ENCODE measurements at regions not wholly inside any gene's neighbourhood (a gene's known extent, or its start where the extent isn't known, plus 50 kb on each side); places are given as distances from the start of the nearest gene placed in this dataset.
"Not testable (repeated sequence)": the region's sequence is repeated elsewhere in the genome, so short reads cannot be mapped to it uniquely, and the experiment has no call there.

DNA sequence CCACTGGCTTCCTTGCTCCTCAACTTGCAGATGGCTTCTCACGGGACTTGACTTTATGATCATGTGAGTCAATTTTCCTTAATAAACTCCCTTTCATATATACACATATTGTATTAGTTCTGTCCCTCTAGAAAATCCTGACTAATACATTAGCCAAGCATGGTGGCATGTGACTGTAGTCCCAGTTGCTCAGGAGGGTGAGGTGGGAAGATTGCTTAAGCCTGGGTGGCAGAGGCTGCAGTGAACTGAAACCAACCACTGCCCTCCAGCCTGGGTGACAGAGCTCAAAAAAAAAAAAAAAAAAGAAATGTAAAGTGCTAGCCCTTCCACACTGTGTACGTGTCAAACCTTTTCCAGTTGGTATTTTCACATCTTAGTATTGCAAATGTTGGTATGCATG lies 857.0 kb downstream of the LTN1 start:
- DNase-seq (ENCODE audit: low read depth in 2 of 2): no peak

DNA sequence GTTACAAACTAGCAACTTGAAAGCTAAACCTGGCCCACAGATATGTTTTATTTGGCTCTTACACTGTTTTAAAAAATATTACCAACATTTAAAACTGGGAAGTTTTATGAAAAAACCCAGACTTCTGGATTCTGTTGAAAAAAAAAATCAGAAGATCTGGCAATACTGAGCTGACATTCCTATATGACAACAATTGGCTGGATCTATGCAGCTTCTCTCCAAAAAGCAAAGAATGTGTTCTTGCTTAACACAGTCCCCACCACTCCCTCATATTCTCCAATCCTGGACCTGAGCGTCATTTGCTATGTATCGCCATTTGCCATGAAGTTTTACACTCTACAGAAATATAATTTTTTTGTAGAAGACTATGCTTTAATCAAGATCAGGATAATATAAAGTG lies 859.6 kb downstream of the LTN1 start:
- DNase-seq (ENCODE audit: low read depth in 2 of 2): no peak

DNA sequence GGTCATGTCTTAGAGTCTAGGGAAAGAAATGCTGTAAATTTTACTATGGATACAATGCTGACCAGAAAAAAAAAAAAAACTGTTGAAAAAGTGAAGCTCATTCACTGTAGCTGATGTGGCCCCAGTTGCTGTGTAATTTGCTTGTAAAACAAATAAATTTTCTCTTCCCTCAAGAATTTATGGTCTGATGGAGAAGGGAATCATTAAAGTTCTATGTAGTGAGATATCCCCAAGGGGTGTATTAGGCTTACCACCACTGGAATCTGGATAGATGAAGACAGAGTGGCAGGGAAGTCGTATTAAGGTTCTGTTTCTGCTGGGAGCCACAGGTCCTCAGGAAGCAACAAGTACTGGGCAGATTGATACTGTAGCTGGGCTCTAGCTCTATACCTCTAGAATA lies 860.0 kb downstream of the LTN1 start:
- no peak for DNase-seq (ENCODE audit: low read depth in 2 of 2)

DNA sequence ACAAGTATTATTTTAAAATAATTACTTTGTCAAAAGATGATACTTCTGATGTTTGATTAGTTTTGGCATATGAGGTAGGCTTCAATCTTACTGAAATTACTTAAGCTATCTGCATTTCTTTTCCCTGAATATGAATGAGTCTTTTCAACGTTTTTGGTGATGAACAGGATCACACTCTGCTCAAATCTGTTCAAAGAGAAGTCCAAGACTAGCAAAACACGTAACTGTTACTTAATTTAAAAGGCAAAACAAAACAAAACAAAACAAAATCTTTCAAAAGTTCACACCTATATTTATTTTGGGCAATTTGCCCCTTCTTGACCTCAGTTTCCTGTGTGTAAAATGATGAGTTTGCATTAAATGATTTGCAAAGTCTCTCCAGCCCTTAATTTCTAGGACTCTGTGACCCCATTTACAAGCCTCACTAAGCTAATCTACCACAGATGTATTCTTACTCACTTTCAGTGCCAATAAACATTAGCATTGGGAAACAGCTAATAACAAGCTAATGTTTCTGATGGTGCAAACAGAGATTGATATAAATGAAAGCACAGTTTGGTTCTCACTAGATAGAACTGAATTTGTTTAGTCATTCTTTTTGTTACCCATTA lies 865.4 kb downstream of the LTN1 start:
- DNase-seq (ENCODE audit: low read depth in 2 of 2): no peak

DNA sequence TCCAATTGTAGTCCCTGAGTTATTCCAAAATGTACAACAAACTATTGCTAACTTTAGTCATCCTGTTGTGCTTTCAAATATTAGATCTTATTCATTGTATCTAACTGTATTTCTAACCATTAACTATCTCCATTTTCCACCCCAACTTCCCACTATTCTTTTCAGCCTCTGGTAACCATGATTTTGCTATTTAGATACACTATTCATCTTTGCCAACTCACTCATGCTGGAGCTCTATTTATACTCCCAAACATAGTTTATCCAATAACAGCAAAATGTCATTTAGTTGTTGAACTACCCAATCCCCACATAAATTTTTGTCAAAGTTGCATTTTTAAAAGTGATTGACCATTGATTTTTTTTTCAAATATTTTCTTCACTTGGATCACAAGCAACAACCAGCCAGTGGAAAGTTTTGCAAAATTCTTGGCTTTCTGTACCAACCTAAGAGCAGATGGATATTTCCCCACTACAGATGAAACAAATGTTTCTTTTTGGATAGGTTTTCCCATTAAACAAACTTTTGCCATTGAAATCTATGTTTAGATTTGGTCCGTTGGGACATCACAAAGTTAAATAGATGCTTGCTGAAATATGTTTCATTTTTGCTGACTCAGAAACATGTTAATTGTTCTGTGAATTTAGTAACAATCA lies 866.0 kb downstream of the LTN1 start:
- DNase-seq (ENCODE audit: low read depth in 2 of 2): no peak

DNA sequence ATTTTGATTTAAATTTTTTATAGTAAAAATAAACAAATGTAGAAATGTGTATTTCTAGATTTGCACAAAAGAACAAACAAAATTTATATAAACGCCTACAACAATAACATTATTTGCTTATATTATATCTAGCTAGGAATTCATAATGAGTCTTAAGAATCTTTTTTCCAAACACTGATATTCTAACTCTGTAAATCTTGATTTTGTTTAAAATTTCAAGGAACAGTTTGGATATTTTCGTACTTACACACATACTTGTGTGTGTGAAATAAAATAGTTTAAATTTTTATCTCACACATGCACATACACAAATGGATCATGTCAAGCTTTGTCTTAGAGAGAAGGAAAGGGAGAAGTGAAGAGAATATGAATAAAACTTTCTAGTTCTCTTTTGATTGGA lies 868.1 kb downstream of the LTN1 start:
- no peak for DNase-seq (ENCODE audit: low read depth in 2 of 2)

DNA sequence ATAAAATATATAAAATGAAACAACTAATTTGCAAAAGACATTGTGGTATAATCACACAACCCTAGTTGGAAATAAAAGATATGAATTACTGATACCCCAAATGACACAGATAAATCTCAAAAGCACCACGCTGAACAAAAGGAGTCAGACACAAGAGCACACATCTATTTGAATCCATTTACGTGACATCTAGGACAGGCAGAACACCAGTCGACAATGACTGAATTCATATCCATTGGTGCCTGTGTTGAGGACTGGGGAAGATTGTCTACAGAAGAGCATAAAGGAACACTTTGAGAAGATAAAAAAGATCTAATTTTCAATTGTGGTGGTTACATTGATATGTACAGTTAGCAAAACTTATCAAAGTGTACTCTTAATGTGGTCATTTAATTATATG lies 874.1 kb downstream of the LTN1 start:
- no peak for DNase-seq (ENCODE audit: low read depth in 2 of 2)

DNA sequence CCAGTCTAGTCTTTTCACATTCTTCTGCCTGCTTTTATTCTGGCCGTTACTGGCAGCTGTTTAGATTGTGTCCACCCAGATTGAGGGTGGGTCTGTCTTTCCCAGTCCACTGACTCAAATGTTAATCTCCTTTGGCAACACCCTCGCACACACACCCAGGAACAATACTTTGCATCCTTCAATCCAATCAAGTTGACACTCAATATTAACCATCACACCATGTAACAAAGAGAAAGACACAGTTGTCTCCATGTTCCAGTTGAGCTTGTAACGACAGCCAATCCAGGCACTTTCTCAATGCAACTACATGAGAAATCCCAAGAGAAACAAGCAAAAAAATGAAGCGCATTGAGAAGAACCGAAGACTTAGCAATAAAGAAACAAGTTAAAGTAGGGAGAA lies 877.7 kb downstream of the LTN1 start:
- not testable (repeated sequence) for DNase-seq (ENCODE audit: low read depth in 2 of 2)

DNA sequence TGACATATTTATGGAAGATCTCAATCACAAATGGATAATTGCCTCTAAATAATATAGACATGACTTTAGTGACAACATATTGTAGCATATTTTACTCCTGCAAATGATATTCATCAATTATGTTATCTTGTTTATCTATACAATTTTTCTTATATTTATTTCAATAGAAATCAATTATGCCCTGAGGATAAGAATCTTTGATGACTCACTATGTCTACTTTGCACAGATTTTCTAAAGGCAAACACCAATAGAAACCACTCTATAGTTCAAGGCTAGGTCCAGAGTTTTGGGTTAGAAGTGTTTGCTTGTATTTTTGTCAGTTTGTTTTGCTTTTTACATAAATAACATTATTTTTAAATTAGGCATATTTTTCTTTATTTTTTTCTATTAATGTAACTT lies 879.0 kb downstream of the LTN1 start:
- DNase-seq (ENCODE audit: low read depth in 2 of 2): no peak

DNA sequence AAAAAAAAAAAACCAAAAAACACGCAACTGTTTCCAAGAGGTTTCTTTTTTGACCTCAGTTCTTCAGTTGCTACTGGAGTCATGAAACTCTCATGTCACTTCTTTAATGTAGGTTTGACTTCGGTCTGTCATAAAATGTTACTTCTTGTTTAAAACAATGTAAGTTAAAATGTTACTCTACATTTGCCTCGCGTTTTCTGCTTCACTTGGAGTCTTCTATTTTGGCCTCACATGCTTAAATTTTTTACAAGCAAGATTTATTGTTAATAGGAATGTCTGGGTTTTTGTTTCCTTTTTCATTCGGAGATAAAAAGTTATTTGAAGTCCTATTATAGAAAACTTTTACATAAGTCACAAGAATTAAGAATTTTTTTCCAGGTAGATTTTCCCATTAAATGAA lies 880.2 kb downstream of the LTN1 start:
- no peak for DNase-seq (ENCODE audit: low read depth in 2 of 2)

DNA sequence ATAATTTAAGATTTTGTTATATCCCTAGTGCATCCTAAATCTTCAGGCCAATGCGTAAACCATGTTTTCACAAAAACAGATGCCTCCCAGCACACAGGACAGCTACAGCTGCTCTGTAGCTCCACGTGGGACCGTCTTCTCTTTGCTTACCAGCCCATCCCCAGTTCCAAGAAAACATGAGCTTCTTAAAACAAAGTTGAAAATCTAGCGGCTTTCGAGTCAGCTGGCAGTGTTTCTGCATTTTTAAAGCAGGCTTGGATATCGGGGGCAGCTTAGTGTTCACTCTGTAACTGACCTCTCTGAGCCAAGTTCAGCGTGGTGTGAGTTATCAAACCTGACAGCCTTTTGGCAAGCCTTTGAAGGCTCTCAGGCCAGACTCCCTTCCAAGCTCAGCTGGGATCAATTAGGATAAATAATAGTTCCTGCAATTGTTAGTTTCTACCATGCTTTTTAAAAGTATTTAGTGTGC lies 881.5 kb downstream of the LTN1 start:
- DNase-seq (ENCODE audit: low read depth in 2 of 2): peak in 1 of 2 donors; percentile 52

DNA sequence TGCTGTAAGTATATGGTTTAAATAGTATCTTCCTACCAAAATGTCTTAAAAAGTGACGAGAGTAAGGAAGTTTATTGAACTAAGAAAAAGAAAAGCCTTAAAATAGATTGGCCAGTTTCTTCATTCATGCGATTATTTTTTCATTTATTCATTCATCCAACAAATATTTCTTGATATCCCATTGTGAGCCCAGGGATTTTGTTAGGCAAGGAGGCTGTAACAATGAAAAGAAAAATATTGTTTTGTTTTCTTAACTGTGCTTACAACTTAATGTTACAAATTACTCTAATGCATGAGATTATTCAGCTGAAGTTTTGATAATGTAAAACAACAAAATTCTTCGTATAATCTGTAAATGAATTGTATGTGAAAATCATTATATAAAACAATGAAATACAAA lies 882.0 kb downstream of the LTN1 start:
- DNase-seq (ENCODE audit: low read depth in 2 of 2): no peak

DNA sequence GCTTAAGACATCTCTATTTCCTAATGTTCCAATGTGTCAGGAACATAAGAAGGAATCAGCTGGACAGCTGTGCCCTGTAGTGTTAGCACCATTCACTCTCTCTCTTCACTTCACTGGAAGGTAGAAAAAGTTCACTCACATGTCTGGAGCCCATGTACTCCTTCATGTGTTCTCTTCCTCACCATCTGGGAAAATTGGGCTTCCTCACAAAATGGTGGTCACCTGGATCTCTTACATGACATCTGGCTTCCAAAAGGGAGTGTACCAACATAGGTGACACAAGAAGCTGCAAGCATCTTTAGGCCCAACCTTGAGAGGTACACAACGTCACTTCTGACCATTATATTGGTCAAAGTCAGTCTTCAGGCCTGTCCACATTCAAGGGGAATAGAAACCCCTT lies 882.6 kb downstream of the LTN1 start:
- no peak for DNase-seq (ENCODE audit: low read depth in 2 of 2)

DNA sequence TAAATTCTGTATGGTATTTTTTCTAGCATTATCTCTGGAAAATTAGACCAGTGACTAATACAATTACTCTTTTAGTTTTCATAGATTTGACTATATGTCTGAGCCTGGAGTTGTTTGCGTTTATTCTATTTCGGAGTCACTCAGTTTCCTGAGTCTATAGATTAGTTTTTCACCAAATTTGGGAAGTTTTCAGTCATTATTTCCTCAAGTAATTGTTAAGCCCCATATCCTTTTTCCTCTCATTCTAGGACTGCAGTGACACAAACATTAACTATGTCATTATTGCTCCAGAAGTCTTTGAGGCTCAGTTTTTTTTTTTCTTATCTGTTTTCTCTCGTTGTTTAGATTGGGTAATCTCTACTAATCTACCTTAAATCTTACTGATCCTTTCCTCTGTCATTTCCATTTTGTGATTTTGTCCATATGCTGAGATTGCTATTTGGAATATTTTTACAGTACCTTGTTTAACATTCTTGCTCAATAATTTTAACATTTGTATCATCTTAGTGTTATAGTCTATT lies 886.2 kb downstream of the LTN1 start:
- DNase-seq (ENCODE audit: low read depth in 2 of 2): peak in 1 of 2 donors; percentile 2

DNA sequence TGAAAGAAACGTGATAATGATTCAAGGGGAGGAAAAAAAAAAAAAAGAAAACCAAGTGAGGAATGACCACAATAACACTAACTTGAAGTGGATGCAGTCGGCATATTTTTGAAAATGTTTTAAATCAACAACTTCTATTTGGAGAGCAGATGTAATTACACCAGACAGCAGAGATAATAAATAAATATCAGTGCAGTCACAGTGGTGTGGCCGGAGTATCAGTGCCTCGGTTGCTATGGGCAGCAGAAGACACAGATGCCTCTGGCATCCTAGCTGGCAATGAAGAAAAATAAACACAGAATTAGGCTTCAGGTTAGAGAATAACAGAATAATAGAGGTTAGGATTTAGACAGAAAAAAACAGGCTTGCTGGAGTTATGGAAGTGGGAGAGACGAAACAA lies 888.3 kb downstream of the LTN1 start:
- no peak for DNase-seq (ENCODE audit: low read depth in 2 of 2)

DNA sequence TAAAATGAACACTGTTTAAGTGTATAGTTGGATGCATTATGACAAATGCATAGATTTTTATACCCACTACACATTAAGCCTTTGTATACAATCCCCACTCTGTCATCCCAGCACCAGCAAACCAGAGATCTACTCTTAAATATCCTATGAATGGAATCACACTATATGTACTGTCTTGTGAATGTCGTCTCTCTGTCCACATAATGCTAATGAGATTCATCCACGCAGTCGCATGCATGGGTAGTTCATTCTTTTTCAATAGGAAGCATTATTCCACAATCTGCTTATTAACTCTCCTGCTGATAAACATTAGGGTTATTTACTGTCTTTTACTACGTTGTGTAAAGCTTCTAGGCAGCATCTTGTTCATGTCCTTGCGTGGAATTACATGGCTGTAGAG lies 892.3 kb downstream of the LTN1 start:
- DNase-seq (ENCODE audit: low read depth in 2 of 2): no peak

DNA sequence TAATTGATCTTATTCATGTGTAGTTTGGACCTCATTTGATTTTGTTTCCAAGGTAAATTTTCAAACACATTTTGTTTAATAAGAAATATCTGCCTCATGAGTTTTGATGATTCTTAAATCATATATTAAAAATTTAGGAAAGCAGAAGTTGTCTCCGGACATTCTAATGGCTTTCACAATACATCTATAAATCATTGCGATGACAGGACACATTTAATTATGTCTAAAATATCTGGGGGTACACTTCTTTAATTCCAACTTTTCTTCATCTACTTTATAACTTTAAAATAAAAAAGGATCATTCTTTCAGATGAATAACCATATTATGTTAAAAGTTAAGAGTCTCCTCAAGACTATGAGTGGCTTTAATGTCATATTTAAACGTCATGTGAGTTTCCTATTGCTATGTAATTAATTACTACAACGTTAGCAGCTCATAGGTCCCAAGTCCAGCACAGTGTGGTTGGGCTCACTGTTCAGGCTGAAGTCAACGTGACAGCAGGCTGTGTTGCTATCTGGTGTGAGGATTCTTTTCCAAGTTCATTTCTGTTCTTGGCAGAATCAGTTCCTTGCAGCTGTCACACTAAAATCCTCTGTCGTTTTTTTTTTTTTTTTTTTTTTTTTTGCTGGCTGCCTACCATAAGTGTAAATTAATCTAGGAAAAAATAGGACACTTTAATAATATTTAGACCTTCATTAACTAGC lies 893.5 kb downstream of the LTN1 start:
- no peak for DNase-seq (ENCODE audit: low read depth in 2 of 2)

DNA sequence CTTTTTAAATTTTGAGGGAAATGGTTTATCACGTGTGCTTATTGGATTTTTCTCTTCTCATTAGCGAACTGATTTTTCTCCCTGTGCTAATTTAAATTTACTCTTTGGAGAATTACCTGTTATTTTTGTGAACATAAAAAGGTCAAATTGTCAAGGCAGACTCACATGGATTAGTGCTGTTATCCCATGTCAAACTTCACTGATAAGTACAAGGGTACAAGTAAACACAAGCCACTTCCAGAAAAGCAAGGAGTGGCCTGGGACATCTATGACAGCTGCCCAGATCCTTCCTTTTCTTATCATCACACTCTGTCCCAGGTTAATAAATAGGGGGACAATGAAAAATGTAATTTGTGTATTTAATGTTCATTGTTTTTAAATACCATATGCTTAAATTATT lies 901.2 kb downstream of the LTN1 start:
- no peak for DNase-seq (ENCODE audit: low read depth in 2 of 2)

DNA sequence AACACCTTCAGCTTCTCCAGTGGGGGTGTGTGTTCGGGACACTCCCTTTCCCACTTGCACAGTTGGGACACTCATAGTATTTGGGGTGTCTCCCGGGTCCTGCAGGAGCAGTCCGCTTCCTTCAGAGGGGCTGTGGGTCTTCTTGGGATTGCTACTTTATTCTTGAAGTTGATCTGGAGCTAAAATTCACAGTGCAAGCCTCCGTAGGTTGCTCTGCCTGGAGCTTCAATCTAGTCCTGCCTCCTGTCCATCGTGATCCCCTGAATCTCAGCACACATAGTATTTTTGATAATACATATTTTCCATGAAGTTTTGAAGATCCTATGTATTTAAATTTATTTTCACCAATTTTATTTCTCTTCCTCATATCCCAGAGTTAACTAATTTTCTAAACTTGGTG lies 902.1 kb downstream of the LTN1 start:
- DNase-seq (ENCODE audit: low read depth in 2 of 2): no peak

DNA sequence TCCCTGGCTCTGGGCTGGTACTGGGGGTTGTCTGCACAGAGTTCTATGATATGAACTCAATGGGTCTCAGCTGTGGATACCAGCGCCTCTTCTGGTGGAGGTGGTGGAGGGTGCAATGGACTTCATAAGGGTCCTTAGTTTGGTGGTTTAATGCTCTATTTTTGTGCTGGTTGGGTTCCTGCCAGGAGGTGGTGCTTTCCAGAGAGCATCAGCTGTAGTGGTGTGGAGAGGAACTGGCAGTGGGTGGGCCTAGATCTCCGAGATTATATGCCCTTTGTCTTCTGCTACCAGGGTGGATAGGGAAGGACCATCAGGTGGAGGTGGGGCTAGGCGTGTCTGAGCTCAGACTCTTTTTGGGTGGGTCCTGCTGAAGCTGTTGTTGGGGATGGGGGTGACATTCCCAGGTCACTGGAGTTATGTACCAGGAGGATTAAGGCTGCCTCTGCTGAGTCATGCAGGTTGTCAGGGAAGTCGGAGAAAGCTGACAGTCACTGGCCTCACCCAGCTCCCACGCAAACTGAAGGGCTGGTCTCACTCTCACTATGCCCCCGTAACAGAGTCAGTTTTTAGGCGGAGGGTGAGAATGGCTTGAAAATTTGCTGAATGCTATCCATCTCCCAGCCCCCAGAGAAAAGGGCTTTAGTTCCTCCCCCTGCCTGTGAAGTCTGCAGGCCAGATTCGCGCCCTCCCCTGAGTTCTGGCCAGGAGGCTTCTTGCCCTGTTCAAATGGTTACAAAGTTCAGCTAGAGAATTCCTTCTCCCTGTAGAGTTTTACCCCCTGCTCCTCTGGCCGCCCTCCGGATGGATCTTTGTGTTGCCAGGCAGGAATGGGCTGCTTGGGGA lies 902.9 kb downstream of the LTN1 start:
- no peak for DNase-seq (ENCODE audit: low read depth in 2 of 2)

DNA sequence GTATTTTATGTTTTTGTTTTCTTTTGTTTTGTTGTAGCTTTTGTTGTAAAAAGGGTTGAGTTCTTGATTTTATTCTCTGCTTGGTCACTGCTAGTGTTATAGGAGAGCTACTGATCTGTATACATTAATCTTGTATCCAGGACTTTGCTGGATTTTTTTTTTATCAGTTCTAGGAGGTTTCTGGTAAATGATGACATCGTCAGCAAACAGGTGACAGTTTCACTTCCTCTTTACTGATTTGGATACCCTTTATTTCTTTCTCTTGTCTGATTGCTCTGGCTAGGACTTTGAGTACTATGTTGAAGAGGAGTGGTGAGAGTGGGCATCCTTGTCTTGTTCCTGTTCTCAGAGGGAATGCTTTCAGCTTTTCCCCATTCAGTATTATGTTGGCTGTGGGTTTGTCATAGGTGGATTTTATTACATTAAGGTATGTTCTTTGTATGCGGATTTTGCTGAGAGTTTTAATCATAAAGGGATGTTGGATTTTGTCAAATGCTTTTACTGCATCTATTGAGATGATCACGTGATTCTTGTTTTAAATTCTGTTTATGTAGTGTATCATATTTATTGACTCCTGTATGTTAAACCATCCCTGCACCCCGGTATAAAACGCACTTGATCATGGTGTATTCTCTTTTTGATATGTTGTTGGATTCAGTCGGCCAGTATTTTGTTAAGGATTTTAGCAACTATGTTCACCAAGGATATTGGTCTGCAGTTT lies 905.7 kb downstream of the LTN1 start:
- DNase-seq (ENCODE audit: low read depth in 2 of 2): no peak

All from dermis microvascular lymphatic vessel endothelial cell (primary cell).